OCI-LY1 (cell line): ENCODE measurements at regions not wholly inside any gene's neighbourhood (a gene's known extent, or its start where the extent isn't known, plus 50 kb on each side); places are given as distances from the start of the nearest gene placed in this dataset.

Experiments used
- CTCF ChIP-seq: fragments of 200-600 bp; sonication (generic), shearing (Covaris generic); IDR thresholded peaks from 2 replicates; pipeline ENCODE4 v1.5.1; 2017; ENCODE audit warnings: mild to moderate bottlenecking, antibody characterized with exemption, low read length, moderate library complexity, mixed read lengths
- EZH2 ChIP-seq: fragments of 200-600 bp; sonication (generic), shearing (Covaris generic); IDR thresholded peaks from 2 replicates; pipeline ENCODE4 v1.8.0; 2017; ENCODE audit warnings: borderline replicate concordance, mixed run types, mild to moderate bottlenecking, antibody characterized with exemption, low read length, moderate library complexity, mixed read lengths

GRCh38 chr11:127054153-127054552, 53.6 kb upstream of the KIRREL3 start:
- TF ChIP-seq CTCF = no peak
- TF ChIP-seq EZH2 = no peak
